ENCODE measurements at regions not wholly inside any gene's neighbourhood (a gene's known extent, or its start where the extent isn't known, plus 50 kb on each side); places are given as distances from the start of the nearest gene placed in this dataset.

GRCh38 chr2:147716906-147717305, 127.9 kb upstream of the ACVR2A start:
- no peak for ATAC-seq (ENCODE audit: low FRiP score)

GRCh38 chr2:147715807-147716206, 129.0 kb upstream of the ACVR2A start:
- H3K36me3 ChIP-seq (ENCODE audit: control insufficient read depth in 1 of 2, insufficient read depth in 2 of 2, low read length in 1 of 2), result no peaks in the 10 kb centered on the region
- DNase-seq, result no peak
- intact Hi-C loops (cut with DNase I), result no loop called here
- ATAC-seq (ENCODE audit: low FRiP score), result no peak
- H3K27me3 ChIP-seq (ENCODE audit: control insufficient read depth in 1 of 2, insufficient read depth in 2 of 2, low read length in 1 of 2), result peaks cover 0 to 2% of the 10 kb centered on the region in 2 donors
- H3K27ac ChIP-seq (ENCODE audit: low read depth in 1 of 2, low read length in 2 of 2), result no peak overlapping the region
- no peaks in the 10 kb centered on the region for H3K4me1 ChIP-seq (ENCODE audit: control insufficient read depth in 1 of 2, insufficient read depth in 2 of 2, low read length in 2 of 2)
- no peaks in the 10 kb centered on the region for H3K9me3 ChIP-seq (ENCODE audit: control insufficient read depth, low read length)
- no peak overlapping the region for H3K4me3 ChIP-seq (ENCODE audit: low read length in 2 of 2)

More at GRCh38 chr2:147716906-147717305, 127.9 kb upstream of the ACVR2A start:
- intact Hi-C loops (cut with DNase I), result no loop called here
- Histone ChIP-seq H3K27ac (ENCODE audit: low read depth in 1 of 2, low read length in 2 of 2) (no peak overlapping the region), H3K9me3 (ENCODE audit: control insufficient read depth, low read length) (no peaks in the 10 kb centered on the region), H3K27me3 (ENCODE audit: control insufficient read depth in 1 of 2, insufficient read depth in 2 of 2, low read length in 1 of 2) (peaks cover 0 to 2% of the 10 kb centered on the region in 2 donors), H3K36me3 (ENCODE audit: control insufficient read depth in 1 of 2, insufficient read depth in 2 of 2, low read length in 1 of 2) (no peaks in the 10 kb centered on the region), H3K4me3 (ENCODE audit: low read length in 2 of 2) (no peak overlapping the region), H3K4me1 (ENCODE audit: control insufficient read depth in 1 of 2, insufficient read depth in 2 of 2, low read length in 2 of 2) (no peaks in the 10 kb centered on the region)
- DNase-seq, result no peak

GRCh38 chr2:147714582-147714981, 130.2 kb upstream of the ACVR2A start:
- H3K27me3 ChIP-seq (ENCODE audit: control insufficient read depth in 1 of 2, insufficient read depth in 2 of 2, low read length in 1 of 2), result no peaks in the 10 kb centered on the region
- H3K36me3 ChIP-seq (ENCODE audit: control insufficient read depth in 1 of 2, insufficient read depth in 2 of 2, low read length in 1 of 2), result no peaks in the 10 kb centered on the region
- H3K4me1 ChIP-seq (ENCODE audit: control insufficient read depth in 1 of 2, insufficient read depth in 2 of 2, low read length in 2 of 2), result no peaks in the 10 kb centered on the region
- no peaks in the 10 kb centered on the region for H3K9me3 ChIP-seq (ENCODE audit: control insufficient read depth, low read length)
- intact Hi-C loops (cut with DNase I), result no loop called here
- WGBS, 2 donors, result 55 to 58% methylated on average over 3 of the region's 3 CpGs
- H3K27ac ChIP-seq (ENCODE audit: low read depth in 1 of 2, low read length in 2 of 2), result no peak overlapping the region
- DNase-seq (no peak), ATAC-seq (ENCODE audit: low FRiP score) (no peak)
- H3K4me3 ChIP-seq (ENCODE audit: low read length in 2 of 2), result no peak overlapping the region

- Histone ChIP-seq H3K27me3 (ENCODE audit: control insufficient read depth in 1 of 2, insufficient read depth in 2 of 2, low read length in 1 of 2) (no peaks in the 10 kb centered on the region), H3K4me3 (ENCODE audit: low read length in 2 of 2) (no peak overlapping the region), H3K4me1 (ENCODE audit: control insufficient read depth in 1 of 2, insufficient read depth in 2 of 2, low read length in 2 of 2) (no peaks in the 10 kb centered on the region), H3K9me3 (ENCODE audit: control insufficient read depth, low read length) (no peaks in the 10 kb centered on the region), H3K36me3 (ENCODE audit: control insufficient read depth in 1 of 2, insufficient read depth in 2 of 2, low read length in 1 of 2) (no peaks in the 10 kb centered on the region), H3K27ac (ENCODE audit: low read depth in 1 of 2, low read length in 2 of 2) (no peak overlapping the region)
- DNase-seq (no peak), ATAC-seq (ENCODE audit: low FRiP score) (no peak)
- intact Hi-C loops (cut with DNase I), result no loop called here
Measured at GRCh38 chr2:147713349-147713748, 131.5 kb upstream of the ACVR2A start.

- no peak overlapping the region for H3K4me3 ChIP-seq (ENCODE audit: low read length in 2 of 2)
- 41 to 64% methylated on average over 2 of the region's 2 CpGs for WGBS, 2 donors
- H3K36me3 ChIP-seq (ENCODE audit: control insufficient read depth in 1 of 2, insufficient read depth in 2 of 2, low read length in 1 of 2), result no peaks in the 10 kb centered on the region
- intact Hi-C loops (cut with DNase I), result no loop called here
- ATAC-seq (ENCODE audit: low FRiP score), result no peak
- DNase-seq, result no peak
- H3K27ac ChIP-seq (ENCODE audit: low read depth in 1 of 2, low read length in 2 of 2), result no peak overlapping the region
- H3K27me3 ChIP-seq (ENCODE audit: control insufficient read depth in 1 of 2, insufficient read depth in 2 of 2, low read length in 1 of 2), result no peaks in the 10 kb centered on the region
- no peaks in the 10 kb centered on the region for H3K9me3 ChIP-seq (ENCODE audit: control insufficient read depth, low read length)
- H3K4me1 ChIP-seq (ENCODE audit: control insufficient read depth in 1 of 2, insufficient read depth in 2 of 2, low read length in 2 of 2), result no peaks in the 10 kb centered on the region
Measured at GRCh38 chr2:147712051-147712450, 132.8 kb upstream of the ACVR2A start.

- no peak for ATAC-seq (ENCODE audit: low FRiP score)
- intact Hi-C loops (cut with DNase I), result no loop called here
- WGBS, 2 donors, result 83 to 84% methylated on average over 4 of the region's 4 CpGs
Measured at GRCh38 chr2:147711031-147711430, 133.8 kb upstream of the ACVR2A start.

GRCh38 chr2:147709655-147710054, 135.2 kb upstream of the ACVR2A start:
- no peaks in the 10 kb centered on the region for H3K9me3 ChIP-seq (ENCODE audit: control insufficient read depth, low read length)
- ATAC-seq (ENCODE audit: low FRiP score) (no peak), DNase-seq (no peak)
- H3K27me3 ChIP-seq (ENCODE audit: control insufficient read depth in 1 of 2, insufficient read depth in 2 of 2, low read length in 1 of 2), result no peaks in the 10 kb centered on the region
- no peak overlapping the region for H3K4me3 ChIP-seq (ENCODE audit: low read length in 2 of 2)
- no peaks in the 10 kb centered on the region for H3K36me3 ChIP-seq (ENCODE audit: control insufficient read depth in 1 of 2, insufficient read depth in 2 of 2, low read length in 1 of 2)
- intact Hi-C loops (cut with DNase I), result no loop called here
- H3K4me1 ChIP-seq (ENCODE audit: control insufficient read depth in 1 of 2, insufficient read depth in 2 of 2, low read length in 2 of 2), result no peaks in the 10 kb centered on the region
- H3K27ac ChIP-seq (ENCODE audit: low read depth in 1 of 2, low read length in 2 of 2), result no peak overlapping the region

More at GRCh38 chr2:147711031-147711430, 133.8 kb upstream of the ACVR2A start:
- Histone ChIP-seq H3K27me3 (ENCODE audit: control insufficient read depth in 1 of 2, insufficient read depth in 2 of 2, low read length in 1 of 2) (no peaks in the 10 kb centered on the region), H3K9me3 (ENCODE audit: control insufficient read depth, low read length) (no peaks in the 10 kb centered on the region), H3K36me3 (ENCODE audit: control insufficient read depth in 1 of 2, insufficient read depth in 2 of 2, low read length in 1 of 2) (no peaks in the 10 kb centered on the region), H3K4me1 (ENCODE audit: control insufficient read depth in 1 of 2, insufficient read depth in 2 of 2, low read length in 2 of 2) (no peaks in the 10 kb centered on the region), H3K27ac (ENCODE audit: low read depth in 1 of 2, low read length in 2 of 2) (no peak overlapping the region), H3K4me3 (ENCODE audit: low read length in 2 of 2) (no peak overlapping the region)
- no peak for DNase-seq

GRCh38 chr2:147703171-147703570, 141.7 kb upstream of the ACVR2A start:
- ATAC-seq (ENCODE audit: low FRiP score), result no peak
- H3K27me3 ChIP-seq (ENCODE audit: control insufficient read depth in 1 of 2, insufficient read depth in 2 of 2, low read length in 1 of 2), result no peaks in the 10 kb centered on the region
- H3K9me3 ChIP-seq (ENCODE audit: control insufficient read depth, low read length), result no peaks in the 10 kb centered on the region
- intact Hi-C loops (cut with DNase I), result no loop called here
- DNase-seq, result no peak
- H3K4me1 ChIP-seq (ENCODE audit: control insufficient read depth in 1 of 2, insufficient read depth in 2 of 2, low read length in 2 of 2), result no peaks in the 10 kb centered on the region
- H3K27ac ChIP-seq (ENCODE audit: low read depth in 1 of 2, low read length in 2 of 2), result no peak overlapping the region
- no peak overlapping the region for H3K4me3 ChIP-seq (ENCODE audit: low read length in 2 of 2)
- H3K36me3 ChIP-seq (ENCODE audit: control insufficient read depth in 1 of 2, insufficient read depth in 2 of 2, low read length in 1 of 2), result no peaks in the 10 kb centered on the region
- WGBS, 2 donors, result 55 to 63% methylated on average over 3 of the region's 3 CpGs

- Histone ChIP-seq H3K4me1 (ENCODE audit: control insufficient read depth in 1 of 2, insufficient read depth in 2 of 2, low read length in 2 of 2) (no peaks in the 10 kb centered on the region), H3K27ac (ENCODE audit: low read depth in 1 of 2, low read length in 2 of 2) (no peak overlapping the region), H3K36me3 (ENCODE audit: control insufficient read depth in 1 of 2, insufficient read depth in 2 of 2, low read length in 1 of 2) (no peaks in the 10 kb centered on the region), H3K9me3 (ENCODE audit: control insufficient read depth, low read length) (peaks cover 1% of the 10 kb centered on the region), H3K4me3 (ENCODE audit: low read length in 2 of 2) (no peak overlapping the region), H3K27me3 (ENCODE audit: control insufficient read depth in 1 of 2, insufficient read depth in 2 of 2, low read length in 1 of 2) (no peaks in the 10 kb centered on the region)
- 87 to 92% methylated on average over 2 of the region's 2 CpGs for WGBS, 2 donors
- DNase-seq (no peak), ATAC-seq (ENCODE audit: low FRiP score) (no peak)
- intact Hi-C loops (cut with DNase I), result no loop called here
Measured at GRCh38 chr2:147698166-147698565, 146.7 kb upstream of the ACVR2A start.
